ENCODE measurements at regions not wholly inside any gene's neighbourhood (a gene's known extent, or its start where the extent isn't known, plus 50 kb on each side); places are given as distances from the start of the nearest gene placed in this dataset.

GRCh38 chr9:129507805-129508204 lies 113.1 kb downstream of the C9orf50 start:
- TF ChIP-seq CTCF (IDR thresholded peaks at IDR 0.05; ENCODE audit: control extremely low read depth, extremely low read depth, low read depth, missing control alignments) = no peak
- no peak for DNase-seq (ENCODE audit: extremely low spot score)
- POLR2A ChIA-PET = no interaction called here
- CTCF ChIA-PET = interaction anchor here (1.6 kb wide), 1 partner anchor 113 kb away, joined by 3 read pairs; the partner anchor contains the start of gene C9orf50

GRCh38 chr9:129506892-129507291 lies 114.0 kb downstream of the C9orf50 start:
- no peak for TF ChIP-seq CTCF (IDR thresholded peaks at IDR 0.05; ENCODE audit: control extremely low read depth, extremely low read depth, low read depth, missing control alignments)
- CTCF ChIA-PET = no interaction called here
- POLR2A ChIA-PET = no interaction called here
- DNase-seq (ENCODE audit: extremely low spot score) = no peak

GRCh38 chr9:129506041-129506440 lies 114.9 kb downstream of the C9orf50 start:
- CTCF ChIA-PET = no interaction called here
- POLR2A ChIA-PET = no interaction called here
- TF ChIP-seq CTCF (IDR thresholded peaks at IDR 0.05; ENCODE audit: control extremely low read depth, extremely low read depth, low read depth, missing control alignments) = no peak
- DNase-seq (ENCODE audit: extremely low spot score) = no peak

- CTCF ChIA-PET = no interaction called here
- no peak for TF ChIP-seq CTCF (IDR thresholded peaks at IDR 0.05; ENCODE audit: control extremely low read depth, extremely low read depth, low read depth, missing control alignments)
- POLR2A ChIA-PET = no interaction called here
- DNase-seq (ENCODE audit: extremely low spot score) = no peak
Measured at GRCh38 chr9:129505270-129505902, 115.5 kb downstream of the C9orf50 start.

- TF ChIP-seq CTCF (IDR thresholded peaks at IDR 0.05; ENCODE audit: control extremely low read depth, extremely low read depth, low read depth, missing control alignments) = no peak
- POLR2A ChIA-PET = no interaction called here
- CTCF ChIA-PET = no interaction called here
- no peak for DNase-seq (ENCODE audit: extremely low spot score)
Measured at GRCh38 chr9:129504404-129504803, 116.5 kb downstream of the C9orf50 start.

GRCh38 chr9:129501771-129502319 lies 119.1 kb downstream of the C9orf50 start:
- DNase-seq (ENCODE audit: extremely low spot score) = no peak
- ChIA-PET POLR2A (no interaction called here), CTCF (interaction anchor here (1.7 kb wide), 1 partner anchor 10 kb away, joined by 3 read pairs; no protein-coding TSS in a partner anchor)
- no peak for TF ChIP-seq CTCF (IDR thresholded peaks at IDR 0.05; ENCODE audit: control extremely low read depth, extremely low read depth, low read depth, missing control alignments)
